Esophagus squamous epithelium (tissue), 4 donors: ENCODE measurements at regions not wholly inside any gene's neighbourhood (a gene's known extent, or its start where the extent isn't known, plus 50 kb on each side); places are given as distances from the start of the nearest gene placed in this dataset.

Experiments
- CTCF ChIP-seq, 6 experiments: fragments of 450-650 bp in 4 of 6; fragments of 200-600 bp in 2 of 6; sonication (generic) in 2 of 6; IDR thresholded peaks; one replicate each; pipeline ENCODE4 v1.5.1; 2016 to 2019; ENCODE audit warnings: antibody characterized with exemption in 6 of 6, mild to moderate bottlenecking in 4 of 6, moderate library complexity in 4 of 6
- POLR2A ChIP-seq, 4 donors: fragments of 450-650 bp; IDR thresholded peaks; one replicate each; pipeline ENCODE4 v1.6.1; 2017; ENCODE audit warnings: antibody characterized with exemption in 4 of 4, mild to moderate bottlenecking in 4 of 4, moderate library complexity in 3 of 4

GRCh38 chr17:77484111-77484510 lies 343.3 kb downstream of the SEC14L1 start:
- TF ChIP-seq CTCF (IDR thresholded peaks at IDR 0.05) (no peak), POLR2A (IDR thresholded peaks at IDR 0.05) (no peak)
